ENCODE measurements at regions not wholly inside any gene's neighbourhood (a gene's known extent, or its start where the extent isn't known, plus 50 kb on each side); places are given as distances from the start of the nearest gene placed in this dataset.
A peak's percentile ranks its signal among the peaks of the same experiment; 100 is the strongest.

DNA sequence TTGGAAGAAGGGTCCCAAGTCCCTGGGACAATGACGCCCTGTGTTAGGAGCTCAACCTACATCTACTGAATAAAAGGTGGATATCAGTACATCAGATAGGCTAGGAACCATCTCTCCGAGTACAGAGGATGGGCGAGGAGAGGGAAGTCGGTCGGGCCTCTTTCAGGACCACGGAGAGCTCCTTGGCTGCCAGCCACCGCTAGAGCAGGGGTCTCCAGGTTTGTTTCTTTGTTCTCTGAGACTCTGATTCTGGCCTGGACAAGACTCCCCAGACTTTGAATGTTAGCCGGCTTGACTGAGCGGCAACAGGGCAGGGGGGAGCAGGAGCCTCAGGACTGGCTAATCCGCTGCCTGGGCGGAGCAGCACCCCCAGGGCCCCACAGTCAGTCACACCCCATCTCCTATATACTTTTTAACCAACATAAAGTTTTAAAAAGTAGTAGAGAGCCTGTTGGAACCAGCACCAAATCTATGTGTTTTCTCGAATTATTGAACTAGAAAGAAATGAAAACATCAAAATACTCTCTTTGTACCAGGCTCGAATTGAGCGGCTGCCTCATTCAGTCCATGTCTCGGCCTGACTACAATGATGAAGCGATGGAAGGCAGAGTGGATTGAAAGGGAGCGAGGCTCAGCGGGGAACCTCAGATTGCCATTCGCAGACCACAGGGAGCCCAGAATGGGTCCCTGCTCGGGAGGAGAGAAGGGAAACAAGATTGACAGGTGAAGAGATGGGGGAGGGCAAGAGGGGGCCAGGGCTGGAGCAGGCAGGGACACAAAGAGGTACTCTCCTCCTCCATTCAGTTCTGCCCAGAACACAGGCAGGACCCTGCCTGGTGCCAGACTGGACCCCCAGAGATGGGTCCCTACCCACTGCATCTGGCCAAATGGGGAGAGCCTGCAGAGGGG lies 131.6 kb downstream of the TPRA1 start:
- no peak for DNase-seq (ENCODE audit: low read depth)

- DNase-seq (ENCODE audit: low read depth), result no peak
These were observed 132.9 kb downstream of the TPRA1 start for GRCh38 chr3:127457546-127458145.

DNA sequence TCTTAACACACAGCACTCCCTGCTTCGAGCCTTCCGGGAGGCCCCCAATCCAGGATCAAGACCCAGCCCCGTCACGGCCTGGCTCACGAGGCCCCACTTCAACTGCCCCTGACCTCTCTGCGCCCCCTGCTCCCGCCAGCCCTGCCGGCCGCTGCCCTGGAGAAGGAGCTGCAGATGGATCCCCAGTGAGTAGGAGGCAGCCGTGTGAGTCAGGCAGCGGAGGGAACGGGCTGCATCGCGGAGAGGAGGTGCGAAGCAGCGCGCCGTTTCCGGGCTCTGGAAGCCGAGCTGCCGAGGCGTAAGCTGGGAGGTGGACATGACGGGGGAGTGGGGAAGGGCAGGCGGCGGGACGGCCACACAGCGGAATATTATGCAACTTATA lies 133.4 kb downstream of the TPRA1 start:
- DNase-seq (ENCODE audit: low read depth), result no peak

GRCh38 chr3:127456471-127457093 lies 134.0 kb downstream of the TPRA1 start:
- no peak for DNase-seq (ENCODE audit: low read depth)

DNA sequence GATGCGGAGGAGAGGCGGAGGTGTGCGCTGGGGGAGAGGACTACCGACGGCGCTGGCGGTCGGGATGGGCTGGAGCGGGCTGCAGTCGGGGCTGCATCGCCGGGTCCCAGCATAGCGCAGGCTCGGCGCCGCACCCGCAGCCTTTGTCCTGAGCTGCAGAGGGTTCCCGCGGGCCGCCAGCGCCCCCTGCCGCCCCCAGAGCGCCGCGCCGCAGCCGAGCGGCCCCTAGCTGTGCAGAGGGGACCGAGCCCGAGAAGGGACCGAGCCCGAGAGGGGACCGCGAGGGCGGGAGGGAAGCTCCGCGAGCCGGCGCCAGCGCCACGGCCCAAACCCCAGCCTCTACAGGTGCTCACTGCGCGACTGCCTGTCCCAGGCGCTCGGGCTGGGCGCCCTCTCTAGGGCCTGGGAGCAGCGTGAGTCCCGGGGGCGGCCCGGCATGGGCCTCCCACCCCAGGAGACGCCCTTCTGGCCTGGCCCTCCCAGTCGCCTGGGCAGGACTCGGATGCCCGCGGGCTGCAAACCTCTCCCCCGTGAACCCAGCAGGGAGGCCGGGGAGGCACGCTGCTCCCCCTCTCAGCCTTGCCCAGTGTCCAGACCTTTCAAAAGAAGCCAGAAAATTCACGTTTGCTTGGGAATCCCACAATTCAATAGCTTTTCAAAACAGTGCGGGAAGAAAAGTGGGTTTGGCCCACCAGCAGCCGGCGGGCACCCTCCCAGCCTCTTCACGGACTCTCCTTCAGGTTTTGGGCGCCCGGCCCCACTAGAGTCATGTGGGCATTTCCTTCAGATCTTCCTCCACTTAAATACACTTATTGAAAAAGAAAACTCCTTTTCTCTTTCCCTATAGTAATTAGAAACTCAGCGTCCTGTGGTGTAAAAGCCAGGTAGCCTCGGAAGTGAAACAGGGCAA lies 134.7 kb downstream of the TPRA1 start:
- DNase-seq (ENCODE audit: low read depth), result peak; percentile 15

GRCh38 chr3:127454968-127455367 lies 135.6 kb downstream of the TPRA1 start:
- DNase-seq (ENCODE audit: low read depth), result no peak

DNA sequence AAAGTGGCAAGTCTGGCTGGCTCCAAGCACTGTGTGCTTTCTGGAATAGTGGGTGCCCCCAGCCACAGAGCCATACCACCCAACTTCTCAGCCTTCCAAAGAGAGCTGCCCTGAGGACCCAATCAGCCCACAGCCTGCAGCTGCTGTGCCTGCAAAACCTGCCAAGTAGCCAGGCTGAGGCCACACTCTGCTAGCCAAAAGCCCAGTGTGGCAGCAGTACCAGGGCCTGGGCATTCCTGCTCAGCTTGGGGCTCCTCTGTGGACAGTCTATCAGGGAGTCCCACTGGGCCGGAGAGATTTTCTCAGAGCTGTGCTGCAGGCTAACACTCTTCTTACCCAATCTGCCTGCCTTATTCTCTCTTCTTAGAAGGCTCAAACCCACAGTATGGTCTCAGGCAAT lies 136.5 kb downstream of the TPRA1 start:
- no peak for DNase-seq (ENCODE audit: low read depth)

DNA sequence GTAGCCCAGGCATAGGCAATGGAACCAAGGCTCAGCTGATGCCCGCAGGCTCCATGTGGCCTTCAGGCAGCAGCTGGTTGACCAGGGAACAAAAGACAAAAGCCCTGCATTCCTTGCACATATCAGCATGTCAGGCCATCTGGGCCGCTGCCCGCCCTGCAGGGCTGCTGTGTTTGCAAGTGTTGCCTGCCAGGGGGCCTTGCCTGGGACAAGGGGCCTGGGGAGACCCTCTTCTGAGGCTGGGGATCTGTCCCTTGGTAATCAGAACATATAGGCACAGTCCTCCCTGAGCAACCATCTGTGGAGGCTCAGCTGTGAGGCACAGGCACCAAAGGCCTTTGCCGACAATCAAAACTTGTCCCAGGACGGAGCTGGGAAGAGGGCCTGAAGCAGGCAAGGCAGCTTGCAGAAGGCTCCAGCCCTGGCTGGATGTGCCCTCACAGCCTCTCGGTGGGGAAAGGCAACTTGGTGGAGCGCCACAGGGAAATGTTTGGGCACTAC lies 138.2 kb downstream of the TPRA1 start:
- DNase-seq (ENCODE audit: low read depth), result no peak

DNA sequence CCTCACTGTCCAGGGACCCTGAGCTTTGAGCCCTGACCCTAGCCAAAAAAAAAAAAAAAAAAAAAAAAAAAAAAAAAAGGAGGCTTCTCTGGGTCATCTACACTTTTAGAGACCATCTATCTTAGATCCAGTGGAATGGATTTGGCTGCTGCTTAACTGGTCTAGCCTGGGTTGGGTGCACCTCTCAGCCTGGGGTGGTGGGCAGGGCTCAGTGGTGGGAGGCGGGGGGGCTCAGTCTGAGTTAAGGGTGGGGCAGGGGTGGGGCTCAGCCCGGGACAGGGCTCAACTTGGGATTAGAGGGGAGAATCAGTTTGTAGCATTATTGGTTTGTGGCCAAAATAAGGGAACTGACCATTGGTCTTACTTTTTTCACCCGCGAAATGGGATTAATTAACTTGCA lies 139.2 kb downstream of the TPRA1 start:
- DNase-seq (ENCODE audit: low read depth), result no peak

DNA sequence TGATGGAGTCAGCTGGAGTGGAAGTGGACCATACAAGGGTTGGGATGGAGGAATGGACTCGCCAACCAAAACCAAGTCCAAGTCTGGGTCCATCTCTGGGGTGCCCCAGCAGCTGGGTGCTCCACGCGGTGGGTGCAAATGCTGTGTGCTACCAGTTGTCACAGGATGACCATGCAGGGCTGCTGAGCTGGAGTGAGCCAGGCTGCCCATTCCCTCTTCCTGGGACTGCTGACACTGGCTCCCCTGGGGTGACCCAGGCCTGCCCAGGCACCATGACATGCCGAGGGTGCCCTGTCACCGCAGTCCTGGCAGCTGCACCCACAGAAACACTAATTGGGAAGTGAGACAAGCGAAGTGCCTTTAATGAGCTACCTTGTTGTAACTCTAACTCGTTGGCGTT lies 140.2 kb downstream of the TPRA1 start:
- DNase-seq (ENCODE audit: low read depth), result no peak

GRCh38 chr3:127449486-127450212 lies 140.9 kb downstream of the TPRA1 start:
- DNase-seq (ENCODE audit: low read depth), result no peak

DNA sequence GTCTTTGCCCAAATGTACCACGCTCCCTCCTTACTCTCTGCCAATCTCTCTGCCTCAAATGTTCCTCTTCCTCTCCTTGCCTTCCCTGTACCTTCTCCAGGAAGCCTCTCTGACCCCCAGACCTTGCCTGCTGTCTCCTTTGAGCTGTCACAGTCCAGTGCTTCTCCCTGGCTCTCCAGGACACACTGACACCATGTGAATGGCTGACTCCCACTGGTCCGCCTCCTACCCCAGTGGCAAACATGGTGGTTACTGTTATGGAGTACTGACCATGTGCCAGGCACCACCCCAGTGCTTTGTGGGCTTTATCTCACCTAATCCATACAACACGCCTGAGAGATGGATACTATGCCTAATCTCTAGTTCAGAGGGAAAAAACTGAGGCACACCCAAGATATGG lies 141.9 kb downstream of the TPRA1 start:
- no peak for DNase-seq (ENCODE audit: low read depth)

GRCh38 chr3:127448161-127448561 lies 142.4 kb downstream of the TPRA1 start:
- no peak for DNase-seq (ENCODE audit: low read depth)

GRCh38 chr3:127446756-127447155 lies 143.8 kb downstream of the TPRA1 start:
- no peak for DNase-seq (ENCODE audit: low read depth)

DNA sequence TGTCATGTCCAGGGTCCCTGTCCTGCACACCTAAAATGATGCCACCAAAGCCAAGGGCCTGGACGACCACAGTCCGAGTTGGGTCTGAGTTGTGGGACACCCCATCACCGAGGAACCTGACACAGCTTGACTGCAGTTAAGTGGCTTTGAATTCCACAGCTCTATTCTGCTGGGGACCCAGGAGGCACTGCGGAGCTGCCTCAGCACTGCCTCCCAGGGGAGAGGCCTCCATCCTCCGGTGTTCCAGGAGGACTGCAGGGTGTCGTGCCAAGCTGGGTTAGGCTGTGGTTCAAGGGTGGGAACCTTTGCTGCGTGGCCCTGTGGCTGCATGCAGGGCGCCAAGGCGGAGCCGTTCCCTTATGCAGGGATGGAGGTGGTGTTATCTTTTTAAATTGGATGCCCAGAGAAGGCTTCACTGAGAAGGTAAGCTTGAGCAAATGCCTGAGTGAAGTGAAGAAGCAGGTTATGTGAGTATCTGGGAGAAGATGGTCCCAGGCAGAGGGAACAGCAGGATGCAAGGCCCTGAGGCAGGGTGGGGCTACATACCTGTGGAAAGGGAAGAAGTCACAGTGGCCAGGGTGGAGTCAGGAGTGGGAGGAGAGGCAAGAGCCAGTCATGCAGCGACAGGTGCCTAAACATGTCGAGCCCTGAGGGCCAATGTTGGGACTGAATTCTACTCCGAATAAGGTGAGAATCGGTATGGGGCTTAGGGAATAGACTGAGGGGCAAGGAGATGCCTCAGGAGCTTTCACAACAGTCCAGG lies 144.8 kb downstream of the TPRA1 start:
- DNase-seq (ENCODE audit: low read depth), result no peak

- DNase-seq (ENCODE audit: low read depth), result no peak
These were observed 145.8 kb downstream of the TPRA1 start for GRCh38 chr3:127444761-127445160.

GRCh38 chr3:127443581-127444375 lies 146.8 kb downstream of the TPRA1 start:
- DNase-seq (ENCODE audit: low read depth), result no peak

- DNase-seq (ENCODE audit: low read depth), result no peak
These were observed 148.0 kb downstream of the TPRA1 start for GRCh38 chr3:127442506-127442905.

- no peak for DNase-seq (ENCODE audit: low read depth)
These were observed 148.8 kb downstream of the TPRA1 start for GRCh38 chr3:127441764-127442163.

GRCh38 chr3:127440384-127440783 lies 150.1 kb downstream of the TPRA1 start:
- DNase-seq (ENCODE audit: low read depth), result no peak

All from CMK (cell line).